Inflammatory macrophage (primary cell): ENCODE measurements at regions not wholly inside any gene's neighbourhood (a gene's known extent, or its start where the extent isn't known, plus 50 kb on each side); places are given as distances from the start of the nearest gene placed in this dataset.
"Not testable (repeated sequence)": the region's sequence is repeated elsewhere in the genome, so short reads cannot be mapped to it uniquely, and the experiment has no call there.

Experiments used
- DNase-seq, 2 donors: peaks; one replicate each; pipeline ENCODE4 v3.0.0-alpha.2; 2020 to 2022

DNA sequence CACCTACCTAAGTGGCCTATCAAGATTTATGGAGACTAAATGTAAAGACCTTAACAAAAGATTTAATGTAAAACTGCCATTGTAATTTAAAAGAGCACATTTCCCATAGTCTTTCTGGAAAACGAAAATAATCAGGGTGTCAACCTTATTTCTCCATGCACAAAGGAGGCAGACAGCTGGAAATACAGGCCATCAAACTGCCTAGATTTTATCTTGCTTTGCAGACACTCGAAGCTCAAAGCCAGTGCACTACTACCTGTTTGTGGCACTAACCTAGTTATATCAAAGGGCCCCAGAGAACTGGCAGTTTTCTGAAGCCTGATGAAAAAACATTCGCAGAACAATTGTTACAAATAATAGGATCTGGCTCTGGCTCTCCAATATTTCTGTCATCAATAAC lies 863.9 kb downstream of the STPG2 start:
- DNase-seq = no peak

- DNase-seq = no peak
Measured at GRCh38 chr4:97300561-97300960, 842.7 kb downstream of the STPG2 start.

DNA sequence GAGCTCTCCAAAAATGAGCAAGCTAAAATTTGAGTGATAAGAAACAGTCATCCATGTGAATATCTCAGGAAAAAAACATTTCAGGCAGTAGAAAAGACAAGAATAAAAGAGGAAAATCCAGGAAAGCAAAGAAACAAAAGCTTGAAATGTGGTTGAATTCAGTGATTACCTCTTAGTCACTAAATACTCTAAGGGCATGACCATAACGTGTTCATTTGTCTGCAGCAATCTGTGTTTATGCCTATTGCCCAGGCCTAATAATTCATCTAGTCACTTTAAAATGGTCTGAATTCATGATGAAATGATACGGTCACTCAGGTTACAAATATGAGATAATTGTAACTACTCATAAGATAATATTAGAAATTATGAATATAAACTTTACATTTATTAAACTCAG lies 837.9 kb downstream of the STPG2 start:
- DNase-seq = no peak

- no peak for DNase-seq
Measured at GRCh38 chr4:97309121-97309520, 834.2 kb downstream of the STPG2 start.

- no peak for DNase-seq
Measured at GRCh38 chr4:97317201-97317600, 826.1 kb downstream of the STPG2 start.

- DNase-seq = no peak
Measured at GRCh38 chr4:97317671-97318070, 825.6 kb downstream of the STPG2 start.

GRCh38 chr4:97325751-97326150 lies 817.5 kb downstream of the STPG2 start:
- DNase-seq = not testable (repeated sequence)

- no peak for DNase-seq
Measured at GRCh38 chr4:97330917-97331316, 812.4 kb downstream of the STPG2 start.

- no peak for DNase-seq
Measured at GRCh38 chr4:97334348-97334747, 808.9 kb downstream of the STPG2 start.

DNA sequence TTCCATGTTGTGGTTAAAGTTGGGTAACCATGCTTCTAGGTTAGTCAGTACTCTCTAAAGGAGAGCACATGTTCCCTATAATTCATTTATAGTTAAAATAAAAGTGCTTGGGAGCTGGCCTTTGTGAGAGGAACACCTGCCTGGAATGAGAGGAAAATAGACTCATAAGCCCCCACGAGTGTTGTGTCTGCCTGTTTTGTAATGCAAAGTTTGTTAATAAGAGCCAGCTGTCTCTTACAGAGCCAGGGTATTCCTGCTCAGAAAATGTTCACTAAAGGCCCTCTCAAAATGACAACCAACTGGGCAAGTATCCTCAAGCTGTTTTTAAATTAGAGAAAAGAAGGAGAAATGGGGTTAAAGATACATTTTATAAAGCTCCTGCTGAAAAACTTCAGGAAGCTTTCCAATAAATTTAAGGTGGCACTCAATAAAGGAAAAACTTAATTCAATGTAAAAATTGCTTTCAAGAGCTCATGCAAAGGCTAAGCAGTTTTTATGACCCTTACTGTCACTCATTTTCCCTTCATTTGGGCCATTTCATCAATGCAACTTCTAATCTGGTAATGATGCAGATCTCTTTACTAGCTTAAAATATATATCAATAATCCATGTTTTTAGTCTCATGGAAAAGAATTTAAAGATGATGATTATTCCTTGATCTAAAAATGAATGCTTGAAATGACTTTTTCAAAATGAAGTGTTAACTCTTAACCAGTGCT lies 793.6 kb downstream of the STPG2 start:
- no peak for DNase-seq

DNA sequence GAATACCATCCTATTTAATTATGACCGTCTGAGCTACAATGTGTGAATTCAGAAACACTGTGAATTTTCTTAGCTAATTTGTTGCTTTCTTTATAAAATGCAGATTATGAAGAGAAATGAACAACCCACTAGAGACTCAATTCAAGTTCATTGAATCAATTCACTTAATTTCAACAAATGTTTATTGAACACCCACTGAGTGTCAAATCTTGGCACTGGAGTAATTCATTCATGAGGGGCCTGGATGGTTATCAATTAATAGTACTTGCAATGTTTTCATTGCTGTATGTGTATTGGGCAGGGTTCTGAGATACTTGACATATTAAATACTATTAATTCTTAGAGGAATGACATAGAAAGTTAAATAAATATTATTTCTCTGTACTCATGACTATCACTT lies 789.4 kb downstream of the STPG2 start:
- no peak for DNase-seq

DNA sequence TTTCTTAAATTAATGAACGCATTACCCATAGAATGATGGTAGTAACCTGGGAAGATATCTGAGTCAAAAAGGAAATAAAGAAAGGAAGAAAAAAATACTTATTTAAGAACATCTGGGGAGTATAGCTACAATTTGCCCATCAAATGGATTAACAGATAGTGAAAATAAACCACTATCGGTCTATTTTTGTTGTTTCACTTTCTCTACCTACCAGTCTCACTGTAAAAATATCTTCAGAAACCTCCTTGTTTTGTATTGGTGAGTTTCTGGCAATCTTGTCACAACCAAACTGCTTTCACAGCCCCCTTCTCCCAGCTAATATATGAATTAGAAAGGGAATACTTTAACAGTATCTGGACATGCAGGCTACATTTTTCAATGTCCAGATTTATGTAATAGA lies 783.5 kb downstream of the STPG2 start:
- no peak for DNase-seq

DNA sequence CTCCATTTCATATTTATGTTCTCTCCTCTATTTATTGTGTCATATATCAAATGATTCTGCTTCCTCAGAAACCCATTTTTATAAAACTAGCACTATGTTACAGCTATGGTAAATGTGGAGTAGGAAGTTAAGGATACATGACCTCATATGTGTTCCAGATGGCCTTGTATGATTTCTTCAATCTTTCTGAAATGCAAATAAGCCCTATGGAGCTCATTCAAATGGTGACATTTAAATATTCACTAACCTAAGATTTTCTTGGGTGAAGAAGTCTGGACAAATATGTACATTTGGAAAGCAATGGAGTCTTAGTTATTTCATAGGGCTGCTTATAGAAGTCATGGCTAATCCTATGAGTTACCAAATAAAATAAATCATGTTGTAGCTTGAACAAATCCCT lies 782.5 kb downstream of the STPG2 start:
- DNase-seq = no peak

- DNase-seq = no peak
Measured at GRCh38 chr4:97367878-97368277, 775.4 kb downstream of the STPG2 start.

GRCh38 chr4:97370568-97370967 lies 772.7 kb downstream of the STPG2 start:
- DNase-seq = no peak

- DNase-seq = no peak
Measured at GRCh38 chr4:97374526-97374925, 768.8 kb downstream of the STPG2 start.

DNA sequence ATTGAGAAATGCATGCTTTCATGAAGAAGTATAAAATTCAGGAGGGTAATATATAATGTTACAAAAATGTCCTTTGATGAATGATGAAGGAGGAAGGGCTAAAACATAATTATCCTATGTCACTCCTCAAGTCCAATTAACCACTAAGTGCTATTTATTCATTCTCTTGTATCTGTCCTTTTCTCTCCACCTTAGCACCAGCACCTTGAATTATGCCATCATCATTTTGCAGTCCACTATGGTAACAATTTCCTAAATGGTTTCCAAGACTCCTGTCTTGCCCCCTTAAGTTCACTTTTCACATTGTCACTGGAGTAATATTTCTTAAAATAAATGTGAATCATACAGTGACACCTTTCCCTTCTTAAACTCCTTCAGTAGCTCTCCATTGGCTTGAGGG lies 756.3 kb downstream of the STPG2 start:
- DNase-seq = no peak

DNA sequence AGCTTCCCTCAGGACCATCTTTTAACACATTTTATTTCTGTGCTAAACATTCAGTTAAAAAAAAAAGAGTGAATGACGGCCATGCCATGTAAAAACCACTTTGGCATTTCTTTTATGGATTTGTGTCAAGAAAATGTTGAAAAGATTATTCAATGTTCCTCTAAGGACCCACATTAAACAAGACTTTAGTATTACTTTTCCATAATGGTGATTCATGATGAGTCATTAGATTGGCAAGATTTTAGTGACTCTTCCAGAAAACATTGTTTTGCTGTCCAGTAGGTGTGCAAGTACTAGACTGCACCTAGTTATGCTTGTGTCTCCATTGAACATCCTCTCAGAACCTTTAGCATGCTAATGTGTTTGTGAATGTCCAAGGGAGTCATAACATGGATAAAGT lies 748.6 kb downstream of the STPG2 start:
- DNase-seq = no peak

- no peak for DNase-seq
Measured at GRCh38 chr4:97396097-97396496, 747.2 kb downstream of the STPG2 start.

DNA sequence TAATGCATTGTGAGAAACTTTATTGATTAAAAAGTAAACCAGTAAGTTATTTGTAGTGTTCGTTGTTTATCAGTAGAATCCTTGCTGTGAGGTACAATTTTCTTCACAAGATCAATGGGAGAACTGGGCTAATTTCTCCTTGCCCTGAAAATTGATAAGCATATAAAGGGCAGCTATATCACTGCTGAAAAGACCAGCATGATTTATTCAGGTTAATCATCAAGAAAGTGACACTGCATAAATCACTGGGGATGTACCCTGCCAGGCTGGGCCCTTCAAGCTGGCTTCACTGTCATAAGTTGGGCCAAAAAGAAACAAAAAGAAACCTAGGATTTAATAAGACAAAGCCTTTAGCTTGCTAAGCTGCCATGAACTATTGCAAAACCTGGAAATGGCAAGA lies 746.7 kb downstream of the STPG2 start:
- no peak for DNase-seq

- DNase-seq = no peak
Measured at GRCh38 chr4:97404876-97405523, 738.3 kb downstream of the STPG2 start.

- DNase-seq = no peak
Measured at GRCh38 chr4:97411356-97411755, 731.9 kb downstream of the STPG2 start.

- no peak for DNase-seq
Measured at GRCh38 chr4:97412331-97412730, 730.9 kb downstream of the STPG2 start.

DNA sequence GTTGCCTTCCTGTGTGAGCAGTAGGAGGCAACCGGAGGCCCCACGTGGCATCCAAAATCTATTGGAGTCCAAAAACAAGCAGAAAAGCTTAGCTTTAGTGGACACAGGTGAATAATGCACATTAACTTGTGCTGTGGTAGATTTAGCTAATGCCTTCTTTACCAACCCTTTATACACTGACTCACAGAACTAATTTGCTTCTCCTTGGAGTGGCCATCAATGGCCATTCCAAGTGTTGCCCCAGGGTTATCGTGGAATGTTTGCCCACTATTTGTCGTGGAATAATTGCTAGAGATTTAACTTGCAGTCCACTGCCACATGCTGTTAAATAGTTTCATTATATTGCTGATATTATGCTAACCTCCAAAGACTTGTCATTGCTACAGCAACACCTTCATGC lies 729.1 kb downstream of the STPG2 start:
- no peak for DNase-seq

DNA sequence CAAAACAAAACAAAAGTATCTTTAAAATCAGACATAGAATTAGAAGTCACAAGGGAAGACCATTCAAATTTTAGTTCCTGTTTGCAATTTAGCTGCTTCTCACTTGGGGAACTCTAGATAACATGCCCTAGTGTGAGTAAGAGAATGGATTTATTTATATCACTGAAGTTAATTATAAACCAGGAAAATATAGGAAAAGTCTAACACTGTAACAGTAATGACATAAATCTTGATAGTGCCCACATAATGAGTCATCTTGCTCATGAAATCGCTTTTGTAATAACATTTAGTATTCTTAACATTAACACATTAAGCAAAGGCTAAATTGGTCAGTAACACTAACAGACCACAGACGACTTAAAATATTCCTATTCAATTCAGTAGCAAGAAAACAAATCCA lies 710.7 kb downstream of the STPG2 start:
- DNase-seq = no peak
